ENCODE measurements at regions not wholly inside any gene's neighbourhood (a gene's known extent, or its start where the extent isn't known, plus 50 kb on each side); places are given as distances from the start of the nearest gene placed in this dataset.

GRCh38 chr17:15038656-15039055 is 226.5 kb downstream of the PMP22 start:
- TF ChIP-seq, protein P1, sequence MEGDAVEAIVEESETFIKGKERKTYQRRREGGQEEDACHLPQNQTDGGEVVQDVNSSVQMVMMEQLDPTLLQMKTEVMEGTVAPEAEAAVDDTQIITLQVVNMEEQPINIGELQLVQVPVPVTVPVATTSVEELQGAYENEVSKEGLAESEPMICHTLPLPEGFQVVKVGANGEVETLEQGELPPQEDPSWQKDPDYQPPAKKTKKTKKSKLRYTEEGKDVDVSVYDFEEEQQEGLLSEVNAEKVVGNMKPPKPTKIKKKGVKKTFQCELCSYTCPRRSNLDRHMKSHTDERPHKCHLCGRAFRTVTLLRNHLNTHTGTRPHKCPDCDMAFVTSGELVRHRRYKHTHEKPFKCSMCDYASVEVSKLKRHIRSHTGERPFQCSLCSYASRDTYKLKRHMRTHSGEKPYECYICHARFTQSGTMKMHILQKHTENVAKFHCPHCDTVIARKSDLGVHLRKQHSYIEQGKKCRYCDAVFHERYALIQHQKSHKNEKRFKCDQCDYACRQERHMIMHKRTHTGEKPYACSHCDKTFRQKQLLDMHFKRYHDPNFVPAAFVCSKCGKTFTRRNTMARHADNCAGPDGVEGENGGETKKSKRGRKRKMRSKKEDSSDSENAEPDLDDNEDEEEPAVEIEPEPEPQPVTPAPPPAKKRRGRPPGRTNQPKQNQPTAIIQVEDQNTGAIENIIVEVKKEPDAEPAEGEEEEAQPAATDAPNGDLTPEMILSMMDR (IDR thresholded peaks at IDR 0.05; ENCODE audit: low read depth, low read length) = no peak
- TF ChIP-seq EZH2phosphoT487 (IDR thresholded peaks at IDR 0.05; ENCODE audit: low read depth) = no peak
